NCI-H510A (cell line): ENCODE measurements at regions not wholly inside any gene's neighbourhood (a gene's known extent, or its start where the extent isn't known, plus 50 kb on each side); places are given as distances from the start of the nearest gene placed in this dataset.
"Not testable (repeated sequence)": the region's sequence is repeated elsewhere in the genome, so short reads cannot be mapped to it uniquely, and the experiment has no call there.

Experiments
- DNase-seq: peaks from one replicate; lab custom pipeline; 2025; lab: John Stamatoyannopoulos, UW

GRCh38 chr4:151563194-151563593 is 154.2 kb downstream of the FHIP1A start:
- no peak for DNase-seq

- DNase-seq, result no peak
These were observed 155.3 kb downstream of the FHIP1A start for GRCh38 chr4:151564321-151564720.

GRCh38 chr4:151565583-151565982 is 156.6 kb downstream of the FHIP1A start:
- no peak for DNase-seq

- no peak for DNase-seq
These were observed 157.1 kb downstream of the FHIP1A start for GRCh38 chr4:151566053-151566452.

GRCh38 chr4:151567056-151567455 is 158.1 kb downstream of the FHIP1A start:
- no peak for DNase-seq

GRCh38 chr4:151568966-151569365 is 160.0 kb downstream of the FHIP1A start:
- DNase-seq, result no peak

GRCh38 chr4:151569650-151570049 is 160.7 kb downstream of the FHIP1A start:
- peak; percentile 63 for DNase-seq

- no peak for DNase-seq
These were observed 164.5 kb downstream of the FHIP1A start for GRCh38 chr4:151573474-151573873.

GRCh38 chr4:151573945-151574344 is 165.0 kb downstream of the FHIP1A start:
- DNase-seq, result no peak

GRCh38 chr4:151574968-151575367 is 166.0 kb downstream of the FHIP1A start:
- DNase-seq, result no peak

- no peak for DNase-seq
These were observed 166.7 kb downstream of the FHIP1A start for GRCh38 chr4:151575646-151576045.

GRCh38 chr4:151576627-151577026 is 167.7 kb downstream of the FHIP1A start:
- DNase-seq, result no peak

- no peak for DNase-seq
These were observed 172.6 kb downstream of the FHIP1A start for GRCh38 chr4:151581570-151581969.

- no peak for DNase-seq
These were observed 173.1 kb downstream of the FHIP1A start for GRCh38 chr4:151582098-151582497.

- no peak for DNase-seq
These were observed 174.4 kb downstream of the FHIP1A start for GRCh38 chr4:151583157-151583914.

GRCh38 chr4:151584101-151584500 is 175.1 kb downstream of the FHIP1A start:
- no peak for DNase-seq

GRCh38 chr4:151595629-151596028 is 165.2 kb downstream of the GATB start:
- DNase-seq, result not testable (repeated sequence)

- DNase-seq, result not testable (repeated sequence)
These were observed 163.1 kb downstream of the GATB start for GRCh38 chr4:151597691-151598090.

- DNase-seq, result no peak
These were observed 160.9 kb downstream of the GATB start for GRCh38 chr4:151599863-151600262.

GRCh38 chr4:151600432-151600831 is 160.4 kb downstream of the GATB start:
- DNase-seq, result no peak

- no peak for DNase-seq
These were observed 157.4 kb downstream of the GATB start for GRCh38 chr4:151603377-151603776.

GRCh38 chr4:151604238-151604637 is 156.6 kb downstream of the GATB start:
- DNase-seq, result no peak

GRCh38 chr4:151605215-151605614 is 155.6 kb downstream of the GATB start:
- DNase-seq, result no peak

GRCh38 chr4:151606061-151606460 is 154.7 kb downstream of the GATB start:
- DNase-seq, result no peak
